NCI-H2196 (cell line): ENCODE measurements at regions not wholly inside any gene's neighbourhood (a gene's known extent, or its start where the extent isn't known, plus 50 kb on each side); places are given as distances from the start of the nearest gene placed in this dataset.

ENCODE experiments used
- DNase-seq: peaks from one replicate; lab custom pipeline; 2025; ENCODE audit not compliant: unreplicated experiment; lab: John Stamatoyannopoulos, UW

DNA sequence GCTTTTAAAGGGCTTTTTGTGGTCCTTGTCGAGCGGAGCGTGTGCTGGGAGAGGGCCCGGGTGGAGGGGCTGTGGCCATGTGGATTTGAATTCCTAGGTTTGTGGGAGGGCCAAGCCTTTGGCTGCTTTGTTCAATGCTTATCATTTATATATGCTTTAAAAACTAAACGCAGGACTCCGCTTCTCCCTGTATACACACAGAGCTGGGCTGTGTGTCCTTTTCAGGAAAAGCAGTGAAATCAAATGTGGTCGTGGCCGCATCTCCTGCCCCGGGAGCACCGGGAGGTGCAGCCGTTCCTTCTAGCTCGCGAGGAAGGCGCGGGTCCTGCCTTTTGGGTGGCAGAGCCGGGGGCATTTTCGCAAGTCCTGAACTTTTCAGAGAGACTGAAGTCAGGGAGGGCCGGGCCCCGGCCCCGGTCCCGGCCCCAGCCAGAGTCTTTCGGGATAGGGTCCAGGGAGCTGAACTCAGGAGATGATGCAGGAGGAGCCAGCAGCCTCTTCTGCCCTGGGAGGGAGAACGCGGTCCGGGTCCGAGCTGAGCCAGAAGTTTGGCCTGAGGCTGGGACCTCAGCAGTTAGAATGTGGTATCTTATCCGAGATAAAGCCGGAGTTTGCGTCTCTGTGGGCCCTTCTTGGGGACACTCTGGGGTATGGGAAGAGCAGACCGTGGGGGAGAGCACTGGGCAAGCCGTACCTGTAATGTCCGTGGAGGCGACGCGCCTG is 158.8 kb downstream of the C9orf152 start:
- no peak for DNase-seq

DNA sequence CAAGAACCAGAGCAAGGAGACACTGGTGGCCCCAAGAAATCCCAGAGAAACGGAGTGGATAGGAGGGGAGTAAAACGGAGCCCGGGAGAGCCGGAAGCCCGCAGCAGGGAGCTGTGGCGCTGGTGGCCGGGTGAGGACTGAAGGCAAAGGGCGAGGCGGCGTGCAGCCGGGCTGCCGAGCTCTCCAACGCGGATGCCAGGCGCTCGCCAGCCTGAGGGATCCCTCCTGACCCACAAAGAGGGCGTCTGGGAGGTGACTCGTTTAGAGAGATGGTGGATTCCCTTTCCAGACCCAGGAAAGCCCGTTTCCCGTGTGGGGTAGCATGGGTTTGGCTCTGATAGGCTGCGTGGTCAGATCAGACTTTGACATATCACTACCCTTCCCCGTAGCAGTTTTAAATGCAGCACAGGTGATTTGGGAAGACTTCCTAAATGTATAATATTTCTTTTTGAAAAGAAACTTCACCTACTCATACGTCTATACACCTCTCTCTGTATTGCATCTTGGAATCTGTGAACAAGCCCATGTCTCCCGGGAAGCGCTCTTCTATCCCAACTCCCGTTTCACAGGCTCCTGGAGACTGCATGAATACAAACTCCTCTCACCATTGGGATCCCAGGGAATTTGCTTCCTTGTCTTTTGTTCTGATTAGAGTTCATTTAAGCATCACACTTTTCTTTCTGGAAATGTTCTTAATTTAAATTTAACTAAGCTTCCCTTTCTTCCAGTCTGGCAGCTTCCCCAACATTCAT is 158.1 kb downstream of the C9orf152 start:
- no peak for DNase-seq

DNA sequence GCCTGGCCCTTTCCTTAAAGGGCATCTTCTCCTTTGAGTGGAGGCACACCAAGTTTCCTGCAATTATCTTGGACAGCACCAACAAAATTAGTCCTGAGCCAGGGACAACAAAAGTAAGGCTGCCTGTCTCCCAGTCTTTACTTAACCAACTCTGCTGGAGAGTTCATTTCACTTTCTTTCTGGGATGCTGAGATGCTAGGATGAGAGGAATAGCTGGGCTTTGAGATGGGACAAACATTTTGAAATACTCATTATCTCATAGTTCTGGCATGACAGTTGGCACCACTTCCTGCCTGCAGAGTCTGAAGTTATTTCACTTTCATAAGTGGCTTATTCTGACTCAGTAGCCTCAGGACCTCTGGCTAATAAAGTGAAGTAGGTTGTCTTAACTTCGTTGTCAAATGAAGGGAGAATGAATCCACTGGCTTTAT is 157.0 kb downstream of the C9orf152 start:
- DNase-seq, result no peak

DNA sequence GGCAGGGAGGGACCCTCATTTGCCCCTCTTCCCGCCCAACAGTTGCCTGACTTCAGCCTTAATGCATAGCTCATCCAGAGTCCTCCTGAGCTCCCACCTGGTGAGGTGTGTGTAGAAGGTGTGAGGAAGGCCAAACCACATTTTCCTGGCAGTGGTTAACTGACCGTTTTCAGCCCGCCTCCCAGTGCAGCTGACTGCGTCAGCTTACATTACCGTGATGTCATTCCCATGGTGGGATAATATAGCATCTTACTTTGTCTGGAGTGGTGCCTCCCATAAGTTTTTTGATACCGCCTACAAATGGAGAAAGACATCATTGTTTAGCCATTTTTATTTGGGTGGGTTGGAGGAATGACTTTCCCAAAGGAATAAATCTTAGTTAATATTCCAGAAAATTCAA is 151.9 kb downstream of the C9orf152 start:
- no peak for DNase-seq

DNA sequence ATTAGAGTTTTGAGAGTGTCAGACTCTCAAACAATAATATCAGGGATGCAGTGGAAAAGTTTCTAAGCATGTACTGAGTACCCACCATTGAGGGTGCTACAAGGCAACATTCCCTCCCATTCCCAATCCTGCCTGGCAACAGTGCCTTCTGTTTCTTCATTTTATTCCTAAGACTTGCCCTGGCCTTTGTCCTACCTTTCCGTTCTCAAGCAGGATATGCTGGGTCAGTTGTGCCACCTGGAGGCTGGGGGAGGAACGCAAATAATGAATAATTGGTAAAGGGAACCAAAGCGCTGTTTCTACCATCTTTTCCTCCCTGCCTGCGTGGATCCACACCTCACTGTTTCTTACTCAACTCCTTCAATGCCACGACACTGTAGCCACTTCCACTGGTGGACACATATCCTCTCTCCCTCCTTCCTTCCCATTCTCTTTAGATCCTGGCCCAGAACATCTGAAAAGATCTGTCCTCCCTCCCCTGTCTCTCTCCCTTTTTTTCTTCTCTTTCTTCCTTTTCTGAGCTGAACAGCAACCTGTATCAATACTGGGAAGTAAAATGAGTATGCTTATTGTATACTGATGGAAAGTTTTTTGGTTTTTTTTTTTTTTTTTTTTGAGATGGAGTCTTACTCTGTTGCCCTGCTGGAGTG is 149.5 kb downstream of the C9orf152 start:
- peak; percentile 46 for DNase-seq

DNA sequence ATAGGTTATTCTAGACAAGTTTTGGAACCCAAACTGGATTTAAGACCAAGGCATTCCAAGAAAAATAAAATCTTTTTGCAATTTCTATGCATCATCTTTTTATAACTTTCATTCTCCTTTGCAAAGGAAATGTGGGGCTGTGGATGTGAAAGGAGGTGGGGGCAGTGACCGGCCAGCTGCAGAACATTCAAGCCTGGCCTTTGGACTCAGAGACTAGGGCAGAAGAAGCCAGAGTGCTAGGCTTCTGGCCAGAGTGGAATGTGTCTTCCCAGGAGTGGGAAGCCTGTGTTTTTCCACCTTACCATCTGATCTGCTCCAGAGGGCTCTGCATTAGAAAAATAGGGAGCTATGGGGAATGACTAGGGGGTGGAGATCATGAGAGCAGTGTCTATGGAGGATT is 148.5 kb downstream of the C9orf152 start:
- DNase-seq, result no peak

DNA sequence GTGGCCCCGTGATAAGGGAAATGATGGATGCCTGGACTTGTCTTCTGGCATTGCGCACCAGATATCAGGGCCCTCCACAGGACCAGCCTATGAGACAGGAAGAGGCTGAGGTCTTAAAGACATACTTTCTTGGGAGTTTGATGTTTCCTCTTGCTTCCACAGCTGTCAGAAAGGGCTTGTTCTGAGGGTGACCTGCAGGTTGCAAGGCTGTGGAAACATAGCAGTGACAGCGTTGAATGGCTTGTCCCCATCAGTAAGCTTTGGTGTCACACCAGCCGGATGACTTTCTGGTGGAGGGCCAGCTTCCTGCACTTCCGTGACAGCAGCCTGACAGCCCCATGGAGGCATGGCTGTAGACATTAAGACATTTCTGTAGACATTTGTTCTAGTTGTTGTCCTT is 143.2 kb downstream of the C9orf152 start:
- DNase-seq, result no peak

DNA sequence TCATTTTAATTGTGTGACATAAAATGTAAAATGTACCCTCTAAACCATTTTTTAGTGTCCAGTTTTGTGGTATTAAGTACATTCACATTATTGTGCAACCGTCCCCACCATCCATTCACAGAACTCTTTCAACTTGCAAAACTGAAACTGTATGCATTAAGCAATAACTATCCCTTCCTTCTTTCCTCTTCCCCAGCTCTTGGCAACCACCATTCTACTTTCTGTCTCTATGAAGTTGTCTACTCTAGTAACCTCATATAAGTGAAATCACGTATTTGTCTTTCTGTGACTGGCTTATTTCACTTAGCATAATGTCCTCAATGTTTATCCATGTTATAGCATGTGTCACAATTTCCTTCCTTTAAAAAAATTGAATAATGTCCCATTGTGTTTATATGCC is 142.4 kb downstream of the C9orf152 start:
- no peak for DNase-seq

DNA sequence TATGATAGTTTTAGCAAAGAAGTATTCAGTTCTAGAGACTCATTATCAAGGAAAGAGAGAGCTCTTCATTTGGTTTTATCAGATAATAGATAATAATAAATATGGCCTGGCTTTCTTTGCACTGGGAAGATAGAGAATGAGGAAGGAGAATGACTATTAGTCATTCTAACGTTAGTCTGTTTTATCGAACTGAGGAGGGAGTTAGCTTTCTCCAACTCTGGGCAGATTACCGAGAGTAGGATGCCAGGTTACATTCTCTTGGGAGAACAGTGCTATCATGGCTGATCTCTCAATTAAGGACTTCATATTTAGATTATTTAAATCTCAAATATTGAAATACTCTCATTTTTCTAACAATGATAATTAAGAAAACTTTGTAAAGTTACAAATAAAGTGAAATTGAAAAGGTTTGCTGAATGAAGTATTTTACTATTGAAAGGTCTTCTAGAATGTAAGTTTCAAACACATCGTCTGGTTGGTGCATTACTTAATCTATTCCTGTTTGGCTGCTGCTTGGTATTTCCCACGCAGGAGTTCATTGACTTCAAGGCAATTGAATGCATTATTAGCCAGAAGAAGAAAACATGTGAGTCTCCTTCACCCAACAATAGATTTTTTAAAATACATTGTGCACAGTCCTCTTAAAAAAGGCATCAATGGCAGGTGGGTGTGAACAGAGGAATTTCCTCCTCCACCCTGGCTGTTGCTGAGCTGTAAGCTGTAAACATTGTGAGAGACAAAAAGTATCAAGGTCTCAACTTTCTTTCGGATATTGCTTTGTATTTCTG is 140.8 kb downstream of the C9orf152 start:
- no peak for DNase-seq

DNA sequence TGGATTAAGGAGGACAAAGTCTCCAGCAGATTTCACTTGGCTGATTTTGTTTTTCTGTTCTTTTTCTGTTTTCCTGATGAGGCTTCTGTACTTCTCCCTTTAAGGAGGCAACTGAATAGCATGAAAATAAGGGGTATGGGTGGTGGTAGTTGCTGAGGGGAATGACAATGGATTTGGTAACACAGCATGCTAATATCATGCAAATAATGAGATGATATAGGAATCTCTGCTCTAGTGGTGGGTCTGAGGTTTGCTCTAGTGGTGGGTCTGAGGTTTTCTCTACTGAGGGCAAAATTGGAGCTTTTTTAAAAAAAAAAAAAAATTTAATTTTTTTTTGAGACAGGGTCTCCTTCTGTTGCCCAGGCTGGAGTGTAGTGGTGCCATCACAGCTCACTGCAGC is 139.7 kb downstream of the C9orf152 start:
- DNase-seq, result no peak

DNA sequence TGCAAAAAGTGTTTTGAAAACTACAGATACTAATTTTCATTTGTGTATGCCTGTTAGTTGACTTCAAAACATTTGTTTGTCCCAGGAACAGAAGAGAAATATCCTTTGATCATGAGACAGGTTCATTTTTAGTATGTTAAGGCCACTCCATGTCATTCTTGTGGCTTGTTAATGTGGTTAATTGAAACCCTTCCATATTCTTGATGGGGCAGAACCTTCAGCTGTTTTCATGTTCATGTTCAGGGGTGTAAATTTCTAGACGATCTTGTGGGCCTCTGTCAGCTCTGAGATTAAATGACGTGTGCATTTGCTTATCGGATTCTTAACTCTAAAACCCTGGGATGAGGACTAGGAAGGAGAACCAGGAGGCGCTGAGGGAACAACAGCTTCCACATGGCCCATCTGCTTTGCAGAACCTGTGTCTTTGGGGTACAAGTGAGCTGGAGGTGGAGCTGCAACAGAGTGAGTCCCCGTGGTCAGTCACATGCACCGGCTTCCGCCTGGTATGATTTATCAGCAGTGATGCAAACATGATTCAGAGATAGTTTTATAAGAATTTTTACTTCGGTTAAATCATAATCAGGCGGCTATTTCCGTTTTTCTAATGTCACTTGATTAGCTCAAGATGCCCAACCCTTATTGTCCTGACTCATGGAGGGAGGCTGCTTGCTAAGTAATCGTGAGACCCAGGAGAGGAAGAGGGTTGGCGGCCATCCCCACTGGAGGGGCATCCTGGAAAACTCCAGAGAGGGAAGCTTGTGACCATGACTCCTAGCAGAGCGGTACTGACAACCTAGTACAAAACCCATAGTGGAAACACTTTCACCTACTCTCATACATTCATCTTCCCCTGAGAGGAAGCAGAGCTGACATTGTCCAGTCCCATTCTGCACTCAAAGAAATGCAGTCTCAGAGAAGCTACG is 138.4 kb downstream of the C9orf152 start:
- no peak for DNase-seq

DNA sequence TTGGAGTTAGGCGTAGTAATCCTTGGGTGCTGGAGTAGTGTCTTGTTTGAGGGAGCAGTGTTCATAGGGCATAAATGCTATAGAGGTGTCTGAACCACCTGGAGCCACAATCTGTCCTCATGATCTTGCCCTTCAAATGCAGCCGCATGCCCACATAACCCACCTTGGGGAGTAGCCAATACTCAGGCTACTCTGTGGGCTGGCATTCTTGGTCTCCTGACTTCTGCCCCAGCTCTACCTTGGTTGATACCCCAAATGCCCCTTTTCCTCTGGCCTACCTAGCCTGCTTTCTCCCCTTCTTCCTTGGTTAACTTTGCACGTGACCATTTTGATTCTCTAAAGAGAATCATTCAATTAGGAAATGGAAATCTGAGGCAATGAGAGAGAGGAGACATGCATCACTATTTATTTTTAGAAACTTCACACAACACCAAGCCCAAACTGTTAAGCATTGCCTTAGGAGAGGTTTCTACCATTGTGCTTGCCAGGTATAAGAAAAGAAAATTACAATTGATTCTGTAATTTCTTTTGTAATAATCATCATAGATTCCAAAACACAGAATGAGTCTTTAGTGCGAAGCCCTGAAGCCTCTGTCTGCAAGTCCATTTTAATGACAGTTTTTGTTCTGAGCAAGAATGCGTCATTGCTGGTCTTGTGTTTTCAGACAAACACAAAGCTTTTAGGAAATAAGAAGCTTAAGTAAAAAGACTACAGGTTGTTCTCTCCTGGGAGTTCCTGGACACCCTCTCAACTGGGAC is 135.2 kb downstream of the C9orf152 start:
- DNase-seq, result no peak

DNA sequence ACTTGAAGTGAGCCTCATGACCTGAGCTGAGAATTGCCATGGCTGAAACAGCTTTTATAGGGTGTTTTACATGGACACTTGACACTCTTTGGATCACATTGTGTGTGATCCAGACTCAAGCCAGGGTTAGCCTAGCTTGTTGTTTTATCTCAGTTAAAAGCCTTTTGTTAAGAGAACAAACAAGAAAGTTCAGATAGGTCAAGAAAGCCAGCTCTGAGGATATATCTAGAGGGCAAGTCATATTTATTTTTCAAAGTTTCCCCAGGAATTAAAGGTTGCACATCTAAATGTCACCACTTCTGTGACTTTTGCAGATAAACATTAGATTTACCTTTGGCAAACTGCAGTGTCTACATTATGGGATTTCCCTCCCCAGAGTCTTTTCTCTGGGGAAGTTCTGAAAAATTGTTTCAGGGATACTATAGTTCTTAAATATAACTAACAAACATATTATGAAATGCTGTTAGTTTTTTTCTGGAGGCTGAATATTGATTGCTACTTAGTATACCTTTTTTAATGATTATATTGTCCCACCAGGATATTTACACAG is 134.5 kb downstream of the C9orf152 start:
- no peak for DNase-seq

DNA sequence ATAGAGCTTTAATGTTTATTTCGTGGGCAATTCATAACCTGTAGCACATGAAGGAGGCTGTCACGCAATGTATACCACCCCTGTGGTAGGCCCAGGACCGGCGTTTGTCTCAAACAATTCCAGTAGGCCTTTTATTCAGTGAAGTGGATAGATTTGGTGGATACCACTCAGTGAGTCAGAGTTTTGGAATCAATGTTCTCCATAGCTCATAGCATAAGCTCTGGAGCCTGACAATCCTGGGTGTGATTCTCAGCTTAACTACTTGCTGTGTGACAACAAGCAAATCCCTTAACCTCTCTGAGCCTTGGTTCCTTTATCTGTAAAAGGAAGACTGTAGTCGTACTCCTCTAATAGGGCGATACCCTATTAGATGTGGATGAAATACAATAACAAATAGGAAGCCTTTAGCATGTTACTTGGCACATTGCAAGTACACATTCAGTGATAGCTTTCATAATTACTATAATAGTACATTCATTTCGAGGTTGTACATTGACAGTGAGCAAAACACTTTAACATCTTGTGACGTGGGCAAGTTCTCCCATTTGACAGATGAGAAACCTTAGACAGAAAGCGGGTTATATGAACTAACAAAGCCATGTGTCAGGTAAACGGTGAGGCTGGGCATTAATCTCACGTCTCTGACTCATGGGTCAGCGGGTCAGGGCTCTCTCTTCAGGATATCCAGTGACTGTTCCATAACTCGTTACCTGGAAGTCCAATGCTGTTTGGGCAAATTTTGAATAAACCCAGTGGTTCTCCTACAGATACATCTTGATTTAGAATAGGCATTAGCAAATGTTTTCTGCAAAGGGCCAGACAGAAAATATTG is 130.8 kb downstream of the C9orf152 start:
- DNase-seq, result no peak

DNA sequence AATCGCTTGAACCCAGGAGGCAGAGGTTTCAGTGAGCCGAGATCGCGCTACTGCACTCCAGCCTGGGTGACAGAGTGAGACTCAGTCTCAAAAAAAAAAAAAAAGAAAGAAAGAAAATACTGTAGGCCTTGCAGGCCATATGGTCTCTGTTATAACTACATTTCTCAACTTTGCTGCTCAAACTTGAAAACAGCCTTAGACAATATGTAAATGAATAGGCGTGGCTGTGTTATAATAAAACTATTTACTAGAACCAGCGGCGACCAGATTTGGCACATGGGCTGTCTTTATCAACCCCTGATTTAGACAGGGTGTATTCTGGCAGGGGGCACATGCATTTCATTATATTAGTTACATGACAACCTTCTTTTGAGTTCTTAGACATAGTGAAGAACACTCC is 130.0 kb downstream of the C9orf152 start:
- DNase-seq, result no peak

DNA sequence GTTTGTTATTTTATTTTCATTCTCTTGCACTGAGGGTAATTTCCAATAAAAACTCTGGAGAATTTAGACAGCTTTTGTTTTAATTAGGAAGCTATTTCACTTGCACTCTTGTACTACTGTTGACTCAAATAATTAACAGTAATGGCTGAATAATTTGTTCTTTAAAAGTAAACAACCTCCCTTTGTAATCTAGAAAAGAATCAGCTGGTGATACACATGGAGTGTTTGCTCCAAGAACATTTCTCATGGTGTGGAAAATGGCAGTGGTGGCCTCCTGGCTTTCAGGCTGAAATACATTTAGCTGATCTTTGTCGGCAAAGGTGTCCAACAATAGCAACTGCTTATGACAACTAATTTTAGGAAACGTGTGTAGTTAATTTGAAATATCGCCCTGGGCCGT is 129.4 kb downstream of the C9orf152 start:
- DNase-seq, result no peak

DNA sequence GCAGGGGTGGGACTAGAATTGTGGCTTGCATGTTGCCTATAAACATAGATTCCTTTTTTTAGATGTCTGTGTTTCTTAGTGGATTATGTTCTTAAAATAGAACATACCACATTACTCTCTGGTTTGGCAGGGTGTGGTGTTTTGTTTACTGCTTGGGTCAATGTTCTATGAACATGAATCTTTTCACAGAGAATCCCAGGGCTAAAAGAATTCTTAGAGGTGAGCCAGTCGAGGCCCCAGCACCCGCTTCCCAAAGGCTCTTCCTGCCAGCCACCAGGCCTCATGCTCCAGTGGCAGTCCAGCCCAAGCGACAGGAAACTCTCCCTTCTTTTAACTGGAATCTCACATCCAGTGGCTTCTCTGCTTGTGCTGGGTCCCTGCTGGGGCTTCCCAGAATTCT is 126.6 kb downstream of the C9orf152 start:
- no peak for DNase-seq

DNA sequence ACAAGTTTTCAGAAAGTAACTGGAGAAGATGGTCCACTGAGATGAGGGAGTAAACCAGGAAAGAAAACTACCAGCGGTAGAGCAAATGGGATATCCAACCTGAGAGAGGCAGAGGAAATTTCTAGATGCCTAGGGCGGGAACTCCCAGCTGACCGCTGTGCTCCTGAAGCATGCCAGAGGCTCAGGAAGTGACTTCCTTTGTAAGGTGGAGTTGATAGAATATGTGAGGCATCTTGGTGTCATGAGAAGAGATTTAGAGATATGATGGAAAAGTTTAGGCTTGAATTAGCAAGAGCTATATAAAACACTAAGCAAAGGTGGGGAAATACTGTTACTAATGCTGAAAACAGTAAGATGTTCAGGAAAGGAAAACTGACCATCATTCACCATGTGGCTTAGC is 124.1 kb downstream of the C9orf152 start:
- DNase-seq, result no peak
